AG10803 (cell line): ENCODE measurements at regions not wholly inside any gene's neighbourhood (a gene's known extent, or its start where the extent isn't known, plus 50 kb on each side); places are given as distances from the start of the nearest gene placed in this dataset.

Experiments used
- DNase-seq: peaks from one replicate; pipeline ENCODE4 v3.0.0; 2010; ENCODE audit warnings: low read depth
- H3K4me3 ChIP-seq: 2 replicates; pipeline ENCODE4 v1.5.1; 2011; ENCODE audit warnings: mild to moderate bottlenecking, low read length, control low read depth
- TF ChIP-seq, protein P1 (sequence below): conservative IDR thresholded peaks from 2 replicates; pipeline ENCODE4 v1.5.1; 2011; ENCODE audit warnings: mild to moderate bottlenecking, low read length, control low read depth, inconsistent platforms

- TF ChIP-seq, protein P1, sequence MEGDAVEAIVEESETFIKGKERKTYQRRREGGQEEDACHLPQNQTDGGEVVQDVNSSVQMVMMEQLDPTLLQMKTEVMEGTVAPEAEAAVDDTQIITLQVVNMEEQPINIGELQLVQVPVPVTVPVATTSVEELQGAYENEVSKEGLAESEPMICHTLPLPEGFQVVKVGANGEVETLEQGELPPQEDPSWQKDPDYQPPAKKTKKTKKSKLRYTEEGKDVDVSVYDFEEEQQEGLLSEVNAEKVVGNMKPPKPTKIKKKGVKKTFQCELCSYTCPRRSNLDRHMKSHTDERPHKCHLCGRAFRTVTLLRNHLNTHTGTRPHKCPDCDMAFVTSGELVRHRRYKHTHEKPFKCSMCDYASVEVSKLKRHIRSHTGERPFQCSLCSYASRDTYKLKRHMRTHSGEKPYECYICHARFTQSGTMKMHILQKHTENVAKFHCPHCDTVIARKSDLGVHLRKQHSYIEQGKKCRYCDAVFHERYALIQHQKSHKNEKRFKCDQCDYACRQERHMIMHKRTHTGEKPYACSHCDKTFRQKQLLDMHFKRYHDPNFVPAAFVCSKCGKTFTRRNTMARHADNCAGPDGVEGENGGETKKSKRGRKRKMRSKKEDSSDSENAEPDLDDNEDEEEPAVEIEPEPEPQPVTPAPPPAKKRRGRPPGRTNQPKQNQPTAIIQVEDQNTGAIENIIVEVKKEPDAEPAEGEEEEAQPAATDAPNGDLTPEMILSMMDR = no peak
- no peak for DNase-seq
- H3K4me3 ChIP-seq = no peak overlapping the region
Observed at GRCh38 chr7:114777288-114777687, 144.6 kb upstream of the MDFIC start.

DNA sequence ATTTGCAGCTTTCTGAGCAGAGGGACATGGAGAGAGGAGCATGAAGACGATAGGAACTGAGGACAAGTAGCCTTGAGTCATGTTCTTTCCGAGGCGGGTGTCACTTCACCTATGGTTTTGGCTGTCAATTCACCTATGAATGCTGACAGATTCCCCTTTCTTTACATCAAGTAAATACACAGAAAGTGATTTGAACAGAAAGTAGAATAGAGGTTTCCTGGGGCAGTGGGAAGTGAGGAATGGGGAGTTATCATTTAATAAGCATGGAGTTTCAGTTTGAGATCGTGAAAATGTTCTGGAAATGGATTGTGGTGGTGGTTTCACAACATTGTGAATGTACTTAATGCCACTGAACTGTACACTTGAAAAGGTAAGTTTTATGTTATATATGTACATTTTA lies 138.4 kb upstream of the MDFIC start:
- TF ChIP-seq, protein P1 = no peak
- no peak for DNase-seq
- H3K4me3 ChIP-seq = no peak overlapping the region

DNA sequence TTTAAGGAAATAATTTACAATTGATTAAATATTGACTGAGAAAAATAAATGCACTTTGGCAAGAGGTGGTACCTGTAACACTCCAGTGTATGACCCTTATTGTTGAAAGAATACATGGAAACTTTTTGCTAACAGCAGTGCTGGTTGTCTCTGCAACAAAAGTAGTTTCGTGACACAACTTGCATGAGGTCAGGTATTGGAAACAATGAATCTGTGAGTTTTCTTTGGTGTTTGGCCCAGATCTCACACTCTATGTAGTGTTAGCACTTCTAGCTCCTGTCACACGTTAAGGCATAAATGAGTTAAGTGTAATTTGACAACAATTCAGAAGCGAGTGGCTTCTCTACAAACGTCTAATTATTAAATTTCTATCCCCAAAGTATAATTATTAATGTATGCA lies 137.7 kb upstream of the MDFIC start:
- TF ChIP-seq, protein P1 = no peak
- no peak for DNase-seq
- no peak overlapping the region for H3K4me3 ChIP-seq

- TF ChIP-seq, protein P1 = no peak
- H3K4me3 ChIP-seq = no peak overlapping the region
- no peak for DNase-seq
Observed at GRCh38 chr7:114784746-114785145, 137.1 kb upstream of the MDFIC start.

GRCh38 chr7:114785496-114785895 lies 136.4 kb upstream of the MDFIC start:
- no peak overlapping the region for H3K4me3 ChIP-seq
- TF ChIP-seq, protein P1 = no peak
- no peak for DNase-seq

GRCh38 chr7:114786455-114786854 lies 135.4 kb upstream of the MDFIC start:
- H3K4me3 ChIP-seq = no peak overlapping the region
- no peak for DNase-seq
- TF ChIP-seq, protein P1 = no peak

DNA sequence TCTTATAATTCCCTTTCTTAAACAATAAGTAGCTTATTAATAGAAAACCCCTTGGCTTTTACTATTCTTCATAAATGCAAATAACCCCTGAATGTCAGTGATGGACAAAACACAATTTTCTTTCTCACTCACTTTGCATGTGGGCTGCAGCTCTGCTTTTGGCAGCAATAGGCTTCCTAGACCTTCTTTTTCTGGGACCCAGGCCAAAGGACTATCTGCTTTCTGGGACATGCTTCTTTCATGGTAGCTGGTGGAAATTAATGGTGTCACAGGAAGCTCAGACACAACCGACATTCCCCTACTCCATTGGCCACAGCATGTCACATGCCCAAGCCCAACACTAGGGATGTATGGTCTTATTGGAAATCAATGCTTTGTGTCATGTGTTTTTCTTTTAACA lies 134.3 kb upstream of the MDFIC start:
- TF ChIP-seq, protein P1 = no peak
- H3K4me3 ChIP-seq = no peak overlapping the region
- no peak for DNase-seq
